ENCODE measurements at regions not wholly inside any gene's neighbourhood (a gene's known extent, or its start where the extent isn't known, plus 50 kb on each side); places are given as distances from the start of the nearest gene placed in this dataset.

DNA sequence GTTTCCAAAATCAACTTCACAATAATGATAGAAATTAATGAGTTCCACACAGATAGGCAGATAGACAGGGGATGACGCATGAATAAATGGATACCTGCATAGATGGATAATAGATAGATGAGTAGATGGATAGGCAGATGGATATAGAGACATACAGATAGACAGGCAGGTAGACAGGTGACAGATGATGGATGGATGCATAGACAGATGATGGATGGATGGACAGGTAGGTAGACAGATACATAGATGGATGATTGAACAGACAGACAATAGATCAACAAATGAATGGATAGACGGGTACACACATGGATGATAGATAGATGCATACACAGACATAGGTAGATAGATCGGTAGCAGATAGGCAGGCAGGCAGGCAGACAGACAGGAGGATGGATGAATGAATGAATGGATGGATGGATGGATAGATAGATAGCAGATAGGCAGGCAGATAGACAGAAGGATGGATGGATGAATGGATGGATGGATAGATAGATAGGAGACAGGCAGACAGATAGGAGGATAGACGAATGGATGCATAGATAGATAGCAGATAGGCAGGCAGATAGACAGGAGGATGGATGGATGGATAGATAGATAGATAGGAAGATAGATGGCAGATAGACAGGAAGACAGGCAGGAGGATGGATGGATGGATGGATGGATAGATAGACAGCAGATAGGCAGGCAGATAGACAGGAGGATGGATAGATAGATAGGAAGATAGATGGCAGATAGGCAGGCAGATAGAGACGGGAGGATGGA is 142.5 kb downstream of the RBFOX3 start:
- TF ChIP-seq, protein P1, sequence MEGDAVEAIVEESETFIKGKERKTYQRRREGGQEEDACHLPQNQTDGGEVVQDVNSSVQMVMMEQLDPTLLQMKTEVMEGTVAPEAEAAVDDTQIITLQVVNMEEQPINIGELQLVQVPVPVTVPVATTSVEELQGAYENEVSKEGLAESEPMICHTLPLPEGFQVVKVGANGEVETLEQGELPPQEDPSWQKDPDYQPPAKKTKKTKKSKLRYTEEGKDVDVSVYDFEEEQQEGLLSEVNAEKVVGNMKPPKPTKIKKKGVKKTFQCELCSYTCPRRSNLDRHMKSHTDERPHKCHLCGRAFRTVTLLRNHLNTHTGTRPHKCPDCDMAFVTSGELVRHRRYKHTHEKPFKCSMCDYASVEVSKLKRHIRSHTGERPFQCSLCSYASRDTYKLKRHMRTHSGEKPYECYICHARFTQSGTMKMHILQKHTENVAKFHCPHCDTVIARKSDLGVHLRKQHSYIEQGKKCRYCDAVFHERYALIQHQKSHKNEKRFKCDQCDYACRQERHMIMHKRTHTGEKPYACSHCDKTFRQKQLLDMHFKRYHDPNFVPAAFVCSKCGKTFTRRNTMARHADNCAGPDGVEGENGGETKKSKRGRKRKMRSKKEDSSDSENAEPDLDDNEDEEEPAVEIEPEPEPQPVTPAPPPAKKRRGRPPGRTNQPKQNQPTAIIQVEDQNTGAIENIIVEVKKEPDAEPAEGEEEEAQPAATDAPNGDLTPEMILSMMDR (IDR thresholded peaks at IDR 0.05), result no peak
- TF ChIP-seq POLR2A (IDR thresholded peaks at IDR 0.05) (no peak), POLR2AphosphoS5 (IDR thresholded peaks at IDR 0.05) (no peak)

Data from prostate gland (tissue), 2 donors.